ENCODE measurements at regions not wholly inside any gene's neighbourhood (a gene's known extent, or its start where the extent isn't known, plus 50 kb on each side); places are given as distances from the start of the nearest gene placed in this dataset.

DNA sequence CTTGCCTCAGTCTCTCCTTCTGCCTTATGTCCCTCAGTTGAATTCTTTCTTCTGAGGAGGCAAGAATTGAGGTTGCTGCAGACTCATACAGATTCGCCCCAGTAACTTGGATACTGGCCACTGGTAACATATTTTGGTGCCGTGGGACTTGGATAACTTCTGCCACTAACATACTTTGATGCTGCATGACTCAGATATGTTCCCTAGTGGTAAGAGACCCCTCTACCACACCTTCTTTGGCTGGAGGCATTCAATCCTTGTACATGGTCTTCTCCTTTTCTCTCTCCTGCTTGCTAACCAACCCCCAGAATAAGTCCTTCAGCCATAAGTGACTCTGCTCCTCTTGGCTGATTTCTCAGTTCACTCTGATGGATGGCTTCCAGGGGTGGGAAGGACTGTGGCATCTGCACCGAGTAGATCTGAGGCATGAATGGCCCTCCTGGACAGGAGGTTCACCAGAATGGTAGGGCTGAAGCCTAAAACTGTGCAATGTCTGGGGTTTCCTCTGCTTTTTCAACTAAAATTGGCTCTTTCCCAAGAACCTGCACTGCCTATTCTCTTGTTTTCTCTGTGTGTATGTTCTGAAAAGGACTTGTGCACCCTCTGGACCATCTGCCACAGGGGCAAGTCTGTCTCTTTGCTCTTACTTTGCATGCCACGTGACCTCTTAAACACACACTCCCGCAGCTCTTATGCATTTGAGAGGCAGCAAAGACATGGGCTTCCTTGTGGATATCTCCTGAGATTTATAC is 55.5 kb upstream of the FSTL1 start:
- Histone ChIP-seq H3K9me3 (no peaks in the 10 kb centered on the region), H3K27ac (no peak overlapping the region), H3K36me3 (no peaks in the 10 kb centered on the region), H3K4me1 (peaks cover 10% of the 10 kb centered on the region), H3K27me3 (no peaks in the 10 kb centered on the region), H3K4me3 (no peak overlapping the region)
- no peak for DNase-seq (ENCODE audit: extremely low spot score in 2 of 2)
- intact Hi-C loops (cut with DNase I), result no loop called here
- no peak for TF ChIP-seq POLR2A (IDR thresholded peaks at IDR 0.05)
- TF ChIP-seq, protein P1, sequence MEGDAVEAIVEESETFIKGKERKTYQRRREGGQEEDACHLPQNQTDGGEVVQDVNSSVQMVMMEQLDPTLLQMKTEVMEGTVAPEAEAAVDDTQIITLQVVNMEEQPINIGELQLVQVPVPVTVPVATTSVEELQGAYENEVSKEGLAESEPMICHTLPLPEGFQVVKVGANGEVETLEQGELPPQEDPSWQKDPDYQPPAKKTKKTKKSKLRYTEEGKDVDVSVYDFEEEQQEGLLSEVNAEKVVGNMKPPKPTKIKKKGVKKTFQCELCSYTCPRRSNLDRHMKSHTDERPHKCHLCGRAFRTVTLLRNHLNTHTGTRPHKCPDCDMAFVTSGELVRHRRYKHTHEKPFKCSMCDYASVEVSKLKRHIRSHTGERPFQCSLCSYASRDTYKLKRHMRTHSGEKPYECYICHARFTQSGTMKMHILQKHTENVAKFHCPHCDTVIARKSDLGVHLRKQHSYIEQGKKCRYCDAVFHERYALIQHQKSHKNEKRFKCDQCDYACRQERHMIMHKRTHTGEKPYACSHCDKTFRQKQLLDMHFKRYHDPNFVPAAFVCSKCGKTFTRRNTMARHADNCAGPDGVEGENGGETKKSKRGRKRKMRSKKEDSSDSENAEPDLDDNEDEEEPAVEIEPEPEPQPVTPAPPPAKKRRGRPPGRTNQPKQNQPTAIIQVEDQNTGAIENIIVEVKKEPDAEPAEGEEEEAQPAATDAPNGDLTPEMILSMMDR (IDR thresholded peaks at IDR 0.05), result no peak

DNA sequence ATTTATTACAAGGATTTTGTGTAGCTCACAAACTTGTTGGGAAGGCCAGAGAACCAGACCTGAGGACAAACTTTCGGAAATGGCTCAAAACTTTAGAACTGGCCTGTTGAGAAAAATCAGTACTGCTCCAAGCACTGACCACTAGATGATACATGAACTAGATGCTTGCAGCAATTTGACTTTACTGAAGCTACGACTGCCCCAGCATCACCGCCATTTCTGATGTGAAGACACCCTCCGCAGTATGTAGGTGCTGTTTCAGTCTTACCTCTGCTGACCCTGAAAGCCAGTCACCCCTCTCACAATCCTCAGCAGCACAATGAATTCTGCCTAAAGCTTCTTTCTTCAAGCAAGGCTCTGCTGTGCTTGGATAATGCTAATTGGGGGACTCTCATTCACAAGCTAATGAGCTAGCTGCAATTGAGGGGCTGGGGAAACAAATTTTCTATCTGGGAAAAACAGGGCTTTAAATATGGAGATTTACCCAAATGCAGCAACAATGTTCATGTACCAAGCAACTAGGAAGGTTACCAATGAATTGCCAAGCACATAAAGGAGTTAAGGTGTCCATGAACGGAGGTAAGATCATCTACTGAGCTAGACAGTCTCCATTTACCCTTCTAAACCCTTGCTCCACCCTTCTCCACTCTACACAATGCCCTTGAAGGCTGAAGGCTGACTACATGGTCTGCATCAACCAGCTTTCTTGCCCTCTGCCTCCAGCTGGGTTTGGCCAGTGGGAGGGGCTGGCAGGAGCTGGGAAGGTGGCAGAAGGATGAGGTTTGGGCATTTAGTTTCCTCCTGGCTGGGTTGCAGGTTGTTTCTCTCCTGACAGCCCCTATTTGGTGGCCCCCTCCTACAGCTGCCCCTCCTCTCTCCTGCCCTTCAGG is 53.2 kb upstream of the FSTL1 start:
- intact Hi-C loops (cut with DNase I), result no loop called here
- no peak for DNase-seq (ENCODE audit: extremely low spot score in 2 of 2)
- H3K36me3 ChIP-seq, result no peaks in the 10 kb centered on the region
- no peak overlapping the region for H3K4me3 ChIP-seq
- H3K27ac ChIP-seq, result no peak overlapping the region
- H3K27me3 ChIP-seq, result no peaks in the 10 kb centered on the region
- TF ChIP-seq POLR2A (IDR thresholded peaks at IDR 0.05), result no peak
- TF ChIP-seq, protein P1 (IDR thresholded peaks at IDR 0.05), result no peak
- TF ChIP-seq POLR2AphosphoS5 (IDR thresholded peaks at IDR 0.05; ENCODE audit: insufficient read depth in 1 of 2, low read depth in 1 of 2), result no peak
- no peaks in the 10 kb centered on the region for H3K9me3 ChIP-seq
- H3K4me1 ChIP-seq, result peaks cover 10% of the 10 kb centered on the region

DNA sequence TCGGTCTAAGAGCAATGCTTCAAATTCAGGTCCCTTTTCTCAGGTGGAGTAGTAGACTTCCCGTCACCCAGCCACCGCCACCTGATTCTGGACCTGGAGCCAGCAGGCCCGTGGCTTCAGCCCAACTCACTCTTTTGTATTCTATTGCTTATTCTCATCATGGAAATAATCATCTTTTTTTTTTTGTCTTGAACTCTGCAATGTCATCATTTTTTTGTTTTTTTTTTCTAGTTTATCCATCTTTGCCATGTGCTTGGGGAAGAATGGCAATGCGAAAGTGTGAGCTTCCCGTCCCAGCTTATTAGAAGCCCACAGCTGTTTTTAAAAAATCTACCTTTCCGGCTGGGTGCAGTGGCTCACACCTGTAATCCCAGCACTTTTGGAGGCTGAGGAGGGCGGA is 51.3 kb upstream of the FSTL1 start:
- H3K36me3 ChIP-seq, result no peaks in the 10 kb centered on the region
- H3K9me3 ChIP-seq, result no peaks in the 10 kb centered on the region
- peaks cover 26% of the 10 kb centered on the region for H3K4me1 ChIP-seq
- intact Hi-C loops (cut with DNase I), result no loop called here
- DNase-seq (ENCODE audit: extremely low spot score in 2 of 2), result no peak
- TF ChIP-seq, protein P1 (IDR thresholded peaks at IDR 0.05), result no peak
- TF ChIP-seq POLR2AphosphoS5 (IDR thresholded peaks at IDR 0.05; ENCODE audit: insufficient read depth in 1 of 2, low read depth in 1 of 2) (no peak), POLR2A (IDR thresholded peaks at IDR 0.05) (no peak)
- no peaks in the 10 kb centered on the region for H3K27me3 ChIP-seq
- no peak overlapping the region for H3K4me3 ChIP-seq
- no peak overlapping the region for H3K27ac ChIP-seq

Measured in vagina (tissue), 2 donors.